ENCODE measurements at regions not wholly inside any gene's neighbourhood (a gene's known extent, or its start where the extent isn't known, plus 50 kb on each side); places are given as distances from the start of the nearest gene placed in this dataset.

DNA sequence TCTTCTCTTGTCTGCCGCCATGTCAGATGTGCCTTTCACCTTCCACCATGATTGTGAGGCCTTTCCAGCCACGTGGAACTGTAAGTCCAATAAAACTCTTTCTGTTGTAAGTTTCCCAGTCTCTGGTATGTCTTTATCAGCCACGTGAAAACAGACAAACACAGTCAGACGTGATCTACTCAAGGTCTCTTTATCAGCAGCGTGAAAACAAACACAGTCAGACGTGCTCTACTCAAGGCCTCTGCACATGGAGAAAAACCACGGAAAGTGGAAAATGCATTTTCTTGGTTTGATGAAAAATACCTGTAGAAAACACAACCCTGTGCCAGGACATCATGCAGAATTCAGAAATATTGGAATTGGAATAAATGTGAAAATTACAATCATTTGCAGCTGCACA, 1115.7 kb downstream of the TMEM121 start:
- Histone ChIP-seq H2BK5ac (ENCODE audit: low read depth, low read length) (no peak overlapping the region), H2AFZ (ENCODE audit: low read length) (no peak overlapping the region), H3K14ac (ENCODE audit: insufficient read length) (no peak overlapping the region), H4K91ac (replicated peaks; ENCODE audit: insufficient read length, low read length) (no peak overlapping the region), H3K18ac (ENCODE audit: extremely low read depth, low read length) (no peak overlapping the region), H3K36me3 (ENCODE audit: control insufficient read depth in 2 of 4, insufficient read depth in 4 of 4, low read length in 3 of 4) (no peaks in the 10 kb centered on the region), H3K4me1 (replicated peaks in 1 of 4; ENCODE audit: control insufficient read depth in 3 of 4, insufficient read depth in 4 of 4, low read length in 3 of 4) (no peaks in the 10 kb centered on the region), H2AK5ac (ENCODE audit: low read depth, low read length) (no peak overlapping the region), H3K79me2 (ENCODE audit: control insufficient read depth in 1 of 2, insufficient read depth in 2 of 2, low read length in 2 of 2) (no peaks in the 10 kb centered on the region), H3K9me3 (ENCODE audit: insufficient read depth in 2 of 2, low read depth in 1 of 2, low read length in 1 of 2) (peaks cover 34 to 55% of the 10 kb centered on the region in 2 experiments), H3K4ac (replicated peaks; ENCODE audit: insufficient read length, low read depth, low read length) (no peak overlapping the region), H3K9ac (replicated peaks in 1 of 4; ENCODE audit: extremely low read depth in 1 of 4, low read depth in 3 of 4, low read length in 3 of 4) (no peak overlapping the region), H2BK20ac (ENCODE audit: low read length) (no peak overlapping the region), H3K23me2 (ENCODE audit: low read depth, low read length) (no peaks in the 10 kb centered on the region), H4K20me1 (replicated peaks in 1 of 2; ENCODE audit: control insufficient read depth in 1 of 2, insufficient read depth in 2 of 2, low read length in 2 of 2) (no peaks in the 10 kb centered on the region), H3K27ac (ENCODE audit: low read depth, low read length) (no peak overlapping the region), H2BK12ac (ENCODE audit: low read depth, low read length) (no peak overlapping the region), H3K79me1 (ENCODE audit: low read depth, low read length) (no peaks in the 10 kb centered on the region), H2BK120ac (replicated peaks; ENCODE audit: low read depth, low read length) (no peak overlapping the region), H3K23ac (ENCODE audit: insufficient read length) (no peak overlapping the region), H2BK15ac (ENCODE audit: low read length) (no peak overlapping the region), H3K27me3 (replicated peaks in 1 of 4; ENCODE audit: control insufficient read depth in 3 of 4, extremely low read depth in 1 of 4, insufficient read depth in 3 of 4, low read length in 3 of 4) (no peaks in the 10 kb centered on the region), H3K4me3 (ENCODE audit: extremely low read depth in 1 of 4, insufficient read depth in 2 of 4, low read depth in 3 of 4, low read length in 4 of 4) (no peak overlapping the region), H3K56ac (replicated peaks; ENCODE audit: insufficient read length, low read depth, low read length) (no peak overlapping the region), H3K4me2 (ENCODE audit: insufficient read depth in 1 of 2, low read depth in 2 of 2, low read length in 2 of 2) (no peak overlapping the region), H4K8ac (ENCODE audit: extremely low read depth, insufficient read depth, low read length) (no peak overlapping the region), H4K5ac (ENCODE audit: insufficient read length, low read depth, low read length) (no peak overlapping the region)
- POLR2A ChIA-PET (ENCODE audit: partially characterized antibody): no interaction called here
- no peak for TF ChIP-seq KDM4A (IDR thresholded peaks at IDR 0.05; ENCODE audit: low read depth, low read length, severe bottlenecking)
- TF ChIP-seq TAF1 (IDR thresholded peaks at IDR 0.05; ENCODE audit: low read depth, low read length): no peak
- TF ChIP-seq CBX5 (IDR thresholded peaks at IDR 0.05; ENCODE audit: low read depth, low read length): no peak
- TF ChIP-seq KDM1A (IDR thresholded peaks at IDR 0.05; ENCODE audit: borderline replicate concordance, low read length): no peak
- TF ChIP-seq GTF2F1 (IDR thresholded peaks at IDR 0.05; ENCODE audit: borderline replicate concordance, low read depth, low read length): no peak
- TF ChIP-seq RFX5 (IDR thresholded peaks at IDR 0.05; ENCODE audit: borderline replicate concordance, low read depth, low read length): no peak
- DNase-seq (ENCODE audit: low read depth in 1 of 2, low spot score in 2 of 2) (no peak), FAIRE-seq (no peak)
- CTCF ChIA-PET (ENCODE audit: partially characterized antibody): no interaction called here
- 53% methylated on average over 6 of the region's 7 CpGs; no CpG with 5 or more reads in 1 of the 2 experiments for WGBS, 2 experiments (ENCODE audit: extremely low coverage in 1 of 2, insufficient coverage in 1 of 2, insufficient read length in 1 of 2, insufficient replicate concordance in 2 of 2, low coverage in 1 of 2, low lambda C conversion rate in 2 of 2, missing lambda C conversion rate in 1 of 2)

Measured in H1 (cell line).